GM21737 (cell line): ENCODE measurements at regions not wholly inside any gene's neighbourhood (a gene's known extent, or its start where the extent isn't known, plus 50 kb on each side); places are given as distances from the start of the nearest gene placed in this dataset.
"Not testable (repeated sequence)": the region's sequence is repeated elsewhere in the genome, so short reads cannot be mapped to it uniquely, and the experiment has no call there.

Source experiments
- ATAC-seq: cut with Tn5 transposase; IDR thresholded peaks from one replicate; pipeline ENCODE4 v1.9.1; 2021; ENCODE audit warnings: mild to moderate bottlenecking, moderate library complexity; ENCODE audit not compliant: unreplicated experiment

DNA sequence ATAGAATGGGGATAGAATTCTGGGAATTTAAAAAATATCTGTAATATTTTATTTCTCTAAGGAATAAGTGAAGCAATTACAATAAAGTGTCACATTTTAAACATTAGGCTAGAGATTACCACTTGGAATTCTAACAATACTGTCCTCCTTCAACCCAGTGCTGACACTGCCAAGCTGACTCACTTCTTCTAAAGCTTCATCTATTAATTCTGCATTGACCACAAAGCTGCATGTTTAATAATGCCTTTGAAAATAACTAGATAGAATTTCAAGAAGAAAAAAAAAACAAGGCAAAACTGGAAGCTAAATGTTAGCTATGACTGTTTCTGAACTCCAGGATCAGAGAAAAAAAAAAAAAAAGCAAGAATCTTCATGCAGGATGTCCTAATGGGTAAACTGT, 970.7 kb upstream of the FBXO33 start:
- no peak for ATAC-seq

DNA sequence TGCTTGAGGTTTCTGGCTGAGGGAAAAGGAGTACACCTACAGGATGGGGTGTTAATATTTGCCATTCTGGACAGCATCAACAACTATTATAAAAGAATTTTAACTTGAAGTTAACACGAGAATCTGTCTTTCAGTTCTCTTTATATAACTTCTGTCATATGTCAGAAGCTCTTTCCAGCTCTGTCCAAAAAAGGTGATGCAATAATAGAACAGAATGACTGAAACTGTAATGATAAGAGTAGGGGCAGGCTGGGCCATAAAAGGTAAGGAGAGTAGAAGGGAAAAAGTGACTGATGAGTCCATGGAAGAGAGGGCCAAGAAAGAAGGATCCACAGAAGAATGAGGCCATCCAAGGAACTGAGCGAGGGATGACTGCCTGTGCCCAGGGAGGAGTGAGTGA, 966.7 kb upstream of the FBXO33 start:
- no peak for ATAC-seq

- no peak for ATAC-seq
These were observed 962.6 kb upstream of the FBXO33 start for GRCh38 chr14:40394634-40395340.

DNA sequence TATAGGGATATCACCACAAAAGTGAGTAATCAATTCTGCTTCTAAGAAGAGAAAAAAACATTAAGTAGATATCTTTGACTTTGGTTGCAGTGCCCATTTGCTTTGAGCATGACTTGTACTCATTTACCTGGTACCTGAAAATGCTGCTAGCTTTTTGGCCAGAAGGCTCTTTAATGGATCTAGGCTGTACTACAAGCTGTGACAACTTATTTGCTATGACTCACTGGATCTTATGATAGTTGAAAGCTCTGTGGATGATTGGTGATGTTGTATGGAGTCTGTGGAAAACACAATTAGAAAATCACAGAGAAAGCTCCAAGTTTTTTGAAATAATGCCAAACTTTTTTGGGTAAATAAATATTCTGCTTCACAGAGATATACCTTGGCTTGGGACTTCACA, 960.9 kb upstream of the FBXO33 start:
- no peak for ATAC-seq

GRCh38 chr14:40386433-40386832, 954.2 kb upstream of the FBXO33 start:
- ATAC-seq, result peak; percentile 66

DNA sequence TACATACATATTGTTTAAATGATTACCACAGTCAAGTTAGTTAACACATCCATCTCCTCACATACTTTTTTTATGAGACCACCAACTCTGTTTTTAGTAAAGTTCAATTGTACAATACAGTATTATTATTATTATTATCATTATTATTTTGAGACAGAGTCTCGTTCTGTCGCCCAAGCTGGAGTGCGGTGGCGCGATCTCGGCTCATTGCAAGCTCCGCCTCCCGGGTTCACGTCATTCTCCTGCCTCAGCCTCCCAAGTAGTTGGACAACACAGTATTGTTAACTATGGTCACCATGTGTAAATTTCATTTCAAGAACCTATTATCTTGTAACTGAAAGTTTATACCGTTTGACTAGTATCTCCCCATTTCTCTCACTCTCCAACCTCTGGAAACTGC, 942.0 kb upstream of the FBXO33 start:
- no peak for ATAC-seq

DNA sequence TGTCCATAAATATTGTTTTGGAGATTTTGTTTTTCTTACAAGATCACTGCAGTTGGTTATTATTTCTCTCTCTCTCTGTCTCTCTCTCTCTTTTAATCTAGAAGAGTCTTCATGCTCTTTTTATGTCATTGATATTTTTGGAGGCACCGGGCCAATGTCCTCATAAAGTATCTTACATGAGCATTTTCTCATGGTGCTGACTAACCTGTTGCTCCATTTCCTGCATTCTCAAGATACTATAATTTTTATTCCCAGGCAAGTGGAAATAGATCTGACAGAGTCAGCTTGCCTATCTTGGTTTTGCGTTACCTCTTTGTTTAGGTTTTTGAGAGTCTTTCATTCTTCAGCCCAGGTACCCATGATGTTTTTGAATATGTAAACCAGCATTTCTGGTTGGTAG, 938.8 kb upstream of the FBXO33 start:
- ATAC-seq, result no peak

DNA sequence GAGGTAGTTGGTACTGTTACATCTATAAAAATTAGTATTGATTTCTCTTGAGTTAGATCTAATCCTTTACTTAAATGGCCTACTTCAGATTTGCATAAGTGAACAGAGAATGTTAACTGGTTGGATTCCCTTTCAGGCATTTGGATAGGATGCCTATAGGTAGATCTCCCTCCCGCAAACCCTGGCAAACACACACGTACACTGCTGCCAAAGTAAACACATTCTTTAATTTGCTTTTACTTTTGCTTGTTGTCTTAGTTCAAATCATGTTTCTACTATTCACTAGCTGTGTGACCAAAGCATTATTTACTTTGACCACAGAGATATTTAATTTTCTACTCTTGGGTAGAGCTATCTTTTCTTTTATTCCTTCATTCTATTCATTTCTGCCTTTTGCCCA, 936.1 kb upstream of the FBXO33 start:
- ATAC-seq, result no peak

GRCh38 chr14:40367717-40368116, 935.5 kb upstream of the FBXO33 start:
- no peak for ATAC-seq

DNA sequence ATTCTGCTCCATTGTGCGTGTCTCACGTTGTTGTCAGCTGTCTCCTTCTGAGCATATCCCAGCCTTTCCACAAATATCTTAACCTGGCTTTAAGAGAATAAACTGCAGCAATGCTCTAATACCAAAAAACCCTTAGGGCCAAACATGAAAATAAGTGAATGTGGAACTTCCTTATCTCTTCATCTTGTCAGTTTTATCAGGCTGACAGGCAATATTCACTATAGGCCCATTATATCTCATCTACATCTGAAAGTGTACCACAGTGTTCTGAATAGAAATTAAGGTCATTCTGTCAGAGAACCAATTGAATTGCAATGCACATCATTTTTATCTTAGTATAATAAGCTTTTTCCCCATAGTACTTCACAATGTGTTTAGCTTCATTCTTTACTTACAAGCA, 933.1 kb upstream of the FBXO33 start:
- no peak for ATAC-seq

DNA sequence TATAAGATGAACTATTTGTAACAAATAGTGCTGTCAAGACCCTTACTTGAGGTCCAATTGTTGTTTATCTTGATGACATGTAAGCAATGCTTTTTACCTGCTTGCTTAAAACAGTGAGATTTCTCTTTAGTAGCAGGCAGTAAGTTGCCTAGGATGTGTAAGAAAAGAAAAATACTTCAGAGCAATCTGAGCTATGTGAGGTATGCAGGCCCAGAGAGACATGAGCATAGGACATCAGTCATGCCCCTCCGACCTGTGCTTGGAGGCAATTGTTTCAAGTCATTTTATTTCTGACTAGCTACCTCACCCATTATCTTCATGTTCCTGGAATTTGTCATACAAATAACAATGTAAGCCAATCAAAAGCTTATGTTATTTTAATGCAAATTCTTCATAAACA, 930.6 kb upstream of the FBXO33 start:
- ATAC-seq, result no peak

DNA sequence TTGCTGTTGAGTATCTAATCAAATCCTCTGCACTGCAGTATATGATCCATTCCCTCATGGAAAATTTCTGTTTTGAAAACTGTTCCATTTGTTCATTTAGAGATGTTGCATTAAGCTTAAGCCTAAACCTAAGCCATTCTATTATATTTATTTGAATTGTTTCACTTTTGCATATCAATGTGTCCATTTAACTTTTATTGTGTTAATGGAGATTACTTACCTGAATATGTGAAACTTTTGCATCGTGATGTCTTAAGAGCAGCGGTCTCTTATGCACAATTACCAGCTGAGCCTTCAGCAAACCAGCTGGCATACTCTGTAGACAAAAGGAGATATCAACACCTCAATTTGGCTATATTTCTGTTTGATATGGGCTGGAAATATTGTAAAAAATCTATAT, 922.5 kb upstream of the FBXO33 start:
- ATAC-seq, result no peak

GRCh38 chr14:40348104-40348503, 915.9 kb upstream of the FBXO33 start:
- not testable (repeated sequence) for ATAC-seq

DNA sequence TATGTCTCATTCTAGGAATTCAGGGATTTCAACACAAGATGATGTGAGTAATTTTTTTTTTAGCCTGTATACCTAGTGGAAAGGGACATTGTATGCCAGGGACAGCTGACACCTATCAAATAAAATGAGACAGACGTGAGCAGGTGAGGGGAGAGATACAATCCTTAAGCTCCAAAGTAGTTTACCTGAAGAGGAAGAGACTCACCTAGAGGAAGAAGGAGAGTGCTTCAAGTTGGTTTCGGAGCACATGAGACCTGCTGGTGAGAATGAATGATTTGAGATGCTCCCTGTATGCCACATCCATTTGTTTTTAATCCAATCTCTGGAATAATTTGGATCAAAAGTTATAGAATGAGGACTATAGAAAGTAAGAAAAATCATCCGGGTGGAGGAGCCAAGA, 915.4 kb upstream of the FBXO33 start:
- ATAC-seq, result no peak

DNA sequence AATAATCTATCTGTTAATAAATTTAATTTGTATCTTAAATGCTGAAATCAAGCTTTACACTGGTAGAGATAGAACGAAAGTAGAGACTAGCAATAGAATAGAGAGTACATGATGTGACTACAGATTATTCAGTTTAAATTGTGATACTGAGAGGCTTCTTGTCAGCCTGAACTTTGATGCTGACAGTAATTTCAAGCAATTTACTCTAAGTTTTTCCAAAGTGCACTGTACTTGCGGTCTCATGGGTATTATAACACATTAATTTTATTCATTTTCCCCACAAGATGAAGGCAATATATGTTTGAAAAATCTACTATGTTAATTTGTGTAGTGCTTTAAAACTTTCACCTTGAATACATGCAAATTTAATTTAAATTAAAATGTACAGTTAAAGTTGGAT, 914.0 kb upstream of the FBXO33 start:
- no peak for ATAC-seq

- no peak for ATAC-seq
These were observed 913.1 kb upstream of the FBXO33 start for GRCh38 chr14:40345334-40345733.

- no peak for ATAC-seq
These were observed 908.5 kb upstream of the FBXO33 start for GRCh38 chr14:40340708-40341107.

GRCh38 chr14:40336846-40337245, 904.6 kb upstream of the FBXO33 start:
- ATAC-seq, result no peak

DNA sequence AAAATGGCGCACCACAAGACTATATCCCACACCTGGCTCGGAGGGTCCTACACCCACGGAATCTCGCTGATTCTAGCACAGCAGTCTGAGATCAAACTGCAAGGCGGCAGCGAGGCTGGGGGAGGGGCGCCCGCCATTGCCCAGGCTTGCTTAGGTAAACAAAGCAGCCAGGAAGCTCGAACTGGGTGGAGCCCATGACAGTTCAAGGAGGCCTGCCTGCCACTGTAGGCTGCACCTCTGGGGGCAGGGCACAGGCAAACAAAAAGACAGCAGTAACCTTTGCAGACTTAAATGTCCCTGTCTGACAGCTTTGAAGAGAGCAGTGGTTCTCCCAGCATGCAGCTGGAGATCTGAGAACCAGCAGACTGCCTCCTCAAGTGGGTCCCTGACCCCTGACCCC, 894.3 kb upstream of the FBXO33 start:
- not testable (repeated sequence) for ATAC-seq

DNA sequence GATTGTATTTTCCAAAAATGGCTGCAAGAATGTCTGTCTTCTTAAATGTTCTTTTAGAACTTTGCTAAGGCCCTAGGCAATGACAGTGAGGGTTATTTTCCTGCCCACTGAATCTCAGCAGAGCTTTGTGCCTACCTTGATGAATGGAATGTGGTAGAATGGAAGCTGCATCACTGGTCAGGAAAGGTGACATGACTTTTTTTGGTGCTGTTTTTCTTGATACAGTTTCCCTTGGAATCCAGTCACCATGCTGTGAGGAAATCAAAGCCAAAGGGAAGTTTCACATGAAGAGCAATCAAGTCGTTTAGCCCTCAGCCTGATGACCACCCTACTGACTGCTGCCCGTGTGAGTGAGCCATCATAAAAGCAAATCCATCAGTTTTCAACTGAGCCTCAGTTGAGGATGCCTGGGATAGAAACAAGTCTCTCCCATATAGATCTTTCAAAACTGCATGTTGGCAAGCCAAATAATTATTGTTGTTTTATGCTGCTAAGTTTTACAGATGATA, 886.0 kb upstream of the FBXO33 start:
- no peak for ATAC-seq

DNA sequence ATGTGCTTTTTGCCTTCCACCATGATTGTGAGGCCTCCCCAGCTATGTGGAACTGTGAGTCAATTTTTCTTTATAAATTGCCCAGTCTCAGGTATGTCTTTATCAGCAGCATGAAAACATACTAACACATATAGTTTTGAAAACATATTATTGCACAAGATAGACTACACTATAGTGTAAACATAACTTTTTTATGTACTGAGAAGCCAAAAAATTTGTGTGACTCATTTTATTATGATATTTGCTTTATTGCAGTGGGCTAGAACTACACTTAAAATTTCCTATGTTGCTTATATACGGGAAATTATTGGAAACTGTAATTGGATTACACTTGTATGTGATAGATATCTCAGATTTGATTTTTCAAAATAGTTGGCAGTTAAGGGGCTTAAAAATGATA, 885.5 kb upstream of the FBXO33 start:
- ATAC-seq, result no peak

- no peak for ATAC-seq
These were observed 880.1 kb upstream of the FBXO33 start for GRCh38 chr14:40312296-40312695.

DNA sequence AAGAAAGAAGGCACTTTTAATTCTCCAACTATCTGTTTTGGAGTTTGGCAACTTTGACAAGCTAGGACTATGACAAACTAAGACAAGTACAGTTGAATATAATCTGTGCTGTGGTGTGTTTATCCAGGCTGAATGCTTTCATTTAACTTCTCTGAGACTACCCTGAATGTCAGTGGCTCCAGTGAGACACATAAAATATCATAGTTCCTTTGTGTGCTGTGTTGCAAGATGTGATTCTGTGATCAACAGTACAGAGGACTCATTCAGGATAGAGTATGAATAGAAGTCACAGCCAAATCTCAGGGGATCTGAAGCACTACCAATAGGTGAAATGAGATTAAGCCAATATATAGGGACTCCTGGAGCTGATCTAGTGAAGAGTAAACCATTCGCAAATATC, 876.9 kb upstream of the FBXO33 start:
- no peak for ATAC-seq
